Right lobe of liver (tissue), 4 donors: ENCODE measurements at regions not wholly inside any gene's neighbourhood (a gene's known extent, or its start where the extent isn't known, plus 50 kb on each side); places are given as distances from the start of the nearest gene placed in this dataset.

ENCODE experiments used
- CTCF ChIP-seq, 4 donors: fragments of 200-600 bp in 3 of 4; fragments of 450-650 bp in 1 of 4; IDR thresholded peaks; one replicate each; pipeline versions ENCODE4 v1.5.1 to v1.8.0; 2016 to 2022; ENCODE audit warnings: antibody characterized with exemption in 4 of 4, mild to moderate bottlenecking in 2 of 4
- POLR2A ChIP-seq: fragments of 450-650 bp; IDR thresholded peaks from one replicate; pipeline ENCODE4 v1.6.1; 2017; ENCODE audit warnings: antibody characterized with exemption, mild to moderate bottlenecking
- donor health status: DM: no; HTN: no; CAD: no.
- donor health status: DM: no; HTN: no; CAD: no.
- donor health status: DM: no; HTN: yes; CAD: no.

DNA sequence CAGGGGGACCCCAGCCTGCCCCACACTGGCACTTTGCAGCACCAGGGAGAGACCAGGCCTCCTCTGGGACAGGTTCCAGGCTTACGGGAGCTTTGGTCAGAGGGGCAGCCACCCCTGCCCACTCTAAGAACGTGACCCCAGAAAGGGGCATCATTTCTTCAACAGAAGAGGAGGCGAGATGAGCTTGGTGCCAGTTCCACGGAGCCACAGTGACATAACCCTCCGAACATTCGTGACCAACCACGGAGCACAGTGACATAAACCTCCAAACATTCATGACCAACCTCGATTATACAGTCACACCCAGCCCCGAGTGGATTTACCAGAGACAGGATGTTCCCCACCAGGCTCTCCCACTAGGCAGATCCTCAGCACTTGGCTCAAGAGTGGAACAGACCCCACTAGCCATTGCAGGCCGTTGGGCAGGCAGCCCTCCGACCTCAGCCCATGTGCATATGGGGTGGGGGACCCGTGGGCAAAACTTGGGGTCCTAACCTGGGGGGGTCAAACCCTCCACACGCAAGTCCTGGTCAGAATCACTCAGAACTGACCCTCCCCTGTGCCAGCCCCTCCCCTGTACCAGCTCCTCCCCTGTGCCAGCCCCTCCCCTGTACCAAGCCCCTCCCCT is 112.9 kb downstream of the METRNL start:
- TF ChIP-seq POLR2A = no peak
- no peak for TF ChIP-seq CTCF (IDR thresholded peaks at IDR 0.05)
